ENCODE measurements at regions not wholly inside any gene's neighbourhood (a gene's known extent, or its start where the extent isn't known, plus 50 kb on each side); places are given as distances from the start of the nearest gene placed in this dataset.

DNA sequence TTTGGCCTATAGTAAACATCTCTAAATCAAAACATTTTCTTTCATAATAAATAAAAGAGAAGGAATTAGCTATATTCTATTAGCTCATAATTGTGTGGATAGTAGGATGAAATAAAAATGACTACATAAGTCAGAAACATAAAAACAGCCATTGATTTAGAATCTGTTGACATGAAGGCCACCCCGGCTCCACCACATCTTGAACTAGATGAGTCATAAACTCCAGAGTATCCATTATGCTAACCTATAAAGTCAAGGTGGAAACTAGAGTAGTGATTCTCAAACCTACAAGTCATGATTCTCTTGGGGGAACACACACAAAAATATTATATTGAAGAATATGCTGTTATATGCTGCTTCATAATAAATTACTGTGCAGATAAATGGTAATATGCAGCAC is 831.0 kb downstream of the TUSC7 start:
- TF ChIP-seq, protein P1, sequence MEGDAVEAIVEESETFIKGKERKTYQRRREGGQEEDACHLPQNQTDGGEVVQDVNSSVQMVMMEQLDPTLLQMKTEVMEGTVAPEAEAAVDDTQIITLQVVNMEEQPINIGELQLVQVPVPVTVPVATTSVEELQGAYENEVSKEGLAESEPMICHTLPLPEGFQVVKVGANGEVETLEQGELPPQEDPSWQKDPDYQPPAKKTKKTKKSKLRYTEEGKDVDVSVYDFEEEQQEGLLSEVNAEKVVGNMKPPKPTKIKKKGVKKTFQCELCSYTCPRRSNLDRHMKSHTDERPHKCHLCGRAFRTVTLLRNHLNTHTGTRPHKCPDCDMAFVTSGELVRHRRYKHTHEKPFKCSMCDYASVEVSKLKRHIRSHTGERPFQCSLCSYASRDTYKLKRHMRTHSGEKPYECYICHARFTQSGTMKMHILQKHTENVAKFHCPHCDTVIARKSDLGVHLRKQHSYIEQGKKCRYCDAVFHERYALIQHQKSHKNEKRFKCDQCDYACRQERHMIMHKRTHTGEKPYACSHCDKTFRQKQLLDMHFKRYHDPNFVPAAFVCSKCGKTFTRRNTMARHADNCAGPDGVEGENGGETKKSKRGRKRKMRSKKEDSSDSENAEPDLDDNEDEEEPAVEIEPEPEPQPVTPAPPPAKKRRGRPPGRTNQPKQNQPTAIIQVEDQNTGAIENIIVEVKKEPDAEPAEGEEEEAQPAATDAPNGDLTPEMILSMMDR (IDR thresholded peaks at IDR 0.05; ENCODE audit: borderline replicate concordance, extremely low read depth, low read length, poor library complexity, severe bottlenecking): no peak
- no peak for TF ChIP-seq EZH2 (IDR thresholded peaks at IDR 0.05; ENCODE audit: borderline replicate concordance, low read depth, low read length, severe bottlenecking)
